ENCODE measurements at regions not wholly inside any gene's neighbourhood (a gene's known extent, or its start where the extent isn't known, plus 50 kb on each side); places are given as distances from the start of the nearest gene placed in this dataset.

GRCh38 chr2:205858881-205859441 is 176.7 kb downstream of the NRP2 start:
- no peaks in the 10 kb centered on the region for H3K36me3 ChIP-seq (ENCODE audit: control insufficient read depth in 2 of 2, insufficient read depth in 2 of 2, low read length in 1 of 2)
- DNase-seq (ENCODE audit: low read depth in 6 of 9, low spot score in 9 of 9), result peak in 1 of 9 donors; percentile 7
- no peaks in the 10 kb centered on the region for H3K27me3 ChIP-seq (ENCODE audit: control insufficient read depth in 2 of 2, insufficient read depth in 1 of 2, low read length in 1 of 2)
- no peak overlapping the region for H3K27ac ChIP-seq (ENCODE audit: low read depth in 1 of 2, low read length in 1 of 2)
- H3K4me3 ChIP-seq (ENCODE audit: low read length in 2 of 2), result no peak overlapping the region
- no peaks in the 10 kb centered on the region for H3K4me1 ChIP-seq (ENCODE audit: control insufficient read depth in 2 of 2, insufficient read depth in 2 of 2, low read length in 2 of 2)
- H3K9me3 ChIP-seq (ENCODE audit: control insufficient read depth in 2 of 2, insufficient read depth in 1 of 2, low read length in 1 of 2), result no peaks in the 10 kb centered on the region
- WGBS, result 91% methylated on average over 16 of the region's 16 CpGs

- H3K27ac ChIP-seq (ENCODE audit: low read depth in 1 of 2, low read length in 1 of 2), result no peak overlapping the region
Observed at GRCh38 chr2:205858275-205858674, 176.0 kb downstream of the NRP2 start.

GRCh38 chr2:205857520-205858237 is 175.4 kb downstream of the NRP2 start:
- Histone ChIP-seq H3K27ac (ENCODE audit: low read depth in 1 of 2, low read length in 1 of 2) (no peak overlapping the region), H3K36me3 (ENCODE audit: control insufficient read depth in 2 of 2, insufficient read depth in 2 of 2, low read length in 1 of 2) (no peaks in the 10 kb centered on the region), H3K27me3 (ENCODE audit: control insufficient read depth in 2 of 2, insufficient read depth in 1 of 2, low read length in 1 of 2) (no peaks in the 10 kb centered on the region), H3K9me3 (ENCODE audit: control insufficient read depth in 2 of 2, insufficient read depth in 1 of 2, low read length in 1 of 2) (no peaks in the 10 kb centered on the region), H3K4me3 (ENCODE audit: low read length in 2 of 2) (no peak overlapping the region), H3K4me1 (ENCODE audit: control insufficient read depth in 2 of 2, insufficient read depth in 2 of 2, low read length in 2 of 2) (no peaks in the 10 kb centered on the region)
- WGBS, result 96% methylated on average over 13 of the region's 13 CpGs
- no peak for DNase-seq (ENCODE audit: low read depth in 6 of 9, low spot score in 9 of 9)

More at GRCh38 chr2:205858275-205858674, 176.0 kb downstream of the NRP2 start:
- no peak for DNase-seq (ENCODE audit: low read depth in 6 of 9, low spot score in 9 of 9)
- H3K27me3 ChIP-seq (ENCODE audit: control insufficient read depth in 2 of 2, insufficient read depth in 1 of 2, low read length in 1 of 2), result no peaks in the 10 kb centered on the region
- WGBS, result 95% methylated on average over 3 of the region's 3 CpGs
- H3K4me1 ChIP-seq (ENCODE audit: control insufficient read depth in 2 of 2, insufficient read depth in 2 of 2, low read length in 2 of 2), result no peaks in the 10 kb centered on the region
- no peaks in the 10 kb centered on the region for H3K9me3 ChIP-seq (ENCODE audit: control insufficient read depth in 2 of 2, insufficient read depth in 1 of 2, low read length in 1 of 2)
- no peaks in the 10 kb centered on the region for H3K36me3 ChIP-seq (ENCODE audit: control insufficient read depth in 2 of 2, insufficient read depth in 2 of 2, low read length in 1 of 2)
- no peak overlapping the region for H3K4me3 ChIP-seq (ENCODE audit: low read length in 2 of 2)

- Histone ChIP-seq H3K27ac (ENCODE audit: low read depth in 1 of 2, low read length in 1 of 2) (no peak overlapping the region), H3K4me3 (ENCODE audit: low read length in 2 of 2) (no peak overlapping the region), H3K27me3 (ENCODE audit: control insufficient read depth in 2 of 2, insufficient read depth in 1 of 2, low read length in 1 of 2) (no peaks in the 10 kb centered on the region), H3K9me3 (ENCODE audit: control insufficient read depth in 2 of 2, insufficient read depth in 1 of 2, low read length in 1 of 2) (no peaks in the 10 kb centered on the region), H3K36me3 (ENCODE audit: control insufficient read depth in 2 of 2, insufficient read depth in 2 of 2, low read length in 1 of 2) (no peaks in the 10 kb centered on the region), H3K4me1 (ENCODE audit: control insufficient read depth in 2 of 2, insufficient read depth in 2 of 2, low read length in 2 of 2) (no peaks in the 10 kb centered on the region)
- no peak for DNase-seq (ENCODE audit: low read depth in 6 of 9, low spot score in 9 of 9)
- WGBS, result 74% methylated on average over 3 of the region's 3 CpGs
Observed at GRCh38 chr2:205852457-205852856, 170.2 kb downstream of the NRP2 start.

GRCh38 chr2:205850611-205851010 is 168.3 kb downstream of the NRP2 start:
- H3K27ac ChIP-seq (ENCODE audit: low read depth in 1 of 2, low read length in 1 of 2), result no peak overlapping the region
- no peaks in the 10 kb centered on the region for H3K36me3 ChIP-seq (ENCODE audit: control insufficient read depth in 2 of 2, insufficient read depth in 2 of 2, low read length in 1 of 2)
- DNase-seq (ENCODE audit: low read depth in 6 of 9, low spot score in 9 of 9), result no peak
- H3K4me1 ChIP-seq (ENCODE audit: control insufficient read depth in 2 of 2, insufficient read depth in 2 of 2, low read length in 2 of 2), result no peaks in the 10 kb centered on the region
- H3K9me3 ChIP-seq (ENCODE audit: control insufficient read depth in 2 of 2, insufficient read depth in 1 of 2, low read length in 1 of 2), result no peaks in the 10 kb centered on the region
- no peaks in the 10 kb centered on the region for H3K27me3 ChIP-seq (ENCODE audit: control insufficient read depth in 2 of 2, insufficient read depth in 1 of 2, low read length in 1 of 2)
- 96% methylated on average over 5 of the region's 5 CpGs for WGBS
- no peak overlapping the region for H3K4me3 ChIP-seq (ENCODE audit: low read length in 2 of 2)

- H3K4me3 ChIP-seq (ENCODE audit: low read length in 2 of 2), result no peak overlapping the region
- H3K27ac ChIP-seq (ENCODE audit: low read depth in 1 of 2, low read length in 1 of 2), result no peak overlapping the region
- 94% methylated on average over 5 of the region's 5 CpGs for WGBS
- no peaks in the 10 kb centered on the region for H3K36me3 ChIP-seq (ENCODE audit: control insufficient read depth in 2 of 2, insufficient read depth in 2 of 2, low read length in 1 of 2)
- H3K9me3 ChIP-seq (ENCODE audit: control insufficient read depth in 2 of 2, insufficient read depth in 1 of 2, low read length in 1 of 2), result no peaks in the 10 kb centered on the region
- H3K27me3 ChIP-seq (ENCODE audit: control insufficient read depth in 2 of 2, insufficient read depth in 1 of 2, low read length in 1 of 2), result no peaks in the 10 kb centered on the region
- DNase-seq (ENCODE audit: low read depth in 6 of 9, low spot score in 9 of 9), result no peak
- no peaks in the 10 kb centered on the region for H3K4me1 ChIP-seq (ENCODE audit: control insufficient read depth in 2 of 2, insufficient read depth in 2 of 2, low read length in 2 of 2)
Observed at GRCh38 chr2:205850132-205850531, 167.8 kb downstream of the NRP2 start.

- H3K27ac ChIP-seq (ENCODE audit: low read depth in 1 of 2, low read length in 1 of 2), result no peak overlapping the region
- no peaks in the 10 kb centered on the region for H3K9me3 ChIP-seq (ENCODE audit: control insufficient read depth in 2 of 2, insufficient read depth in 1 of 2, low read length in 1 of 2)
- no peaks in the 10 kb centered on the region for H3K36me3 ChIP-seq (ENCODE audit: control insufficient read depth in 2 of 2, insufficient read depth in 2 of 2, low read length in 1 of 2)
- 82% methylated on average over 5 of the region's 5 CpGs for WGBS
- H3K4me1 ChIP-seq (ENCODE audit: control insufficient read depth in 2 of 2, insufficient read depth in 2 of 2, low read length in 2 of 2), result no peaks in the 10 kb centered on the region
- no peaks in the 10 kb centered on the region for H3K27me3 ChIP-seq (ENCODE audit: control insufficient read depth in 2 of 2, insufficient read depth in 1 of 2, low read length in 1 of 2)
- DNase-seq (ENCODE audit: low read depth in 6 of 9, low spot score in 9 of 9), result no peak
- H3K4me3 ChIP-seq (ENCODE audit: low read length in 2 of 2), result no peak overlapping the region
Observed at GRCh38 chr2:205849136-205849535, 166.8 kb downstream of the NRP2 start.

GRCh38 chr2:205848601-205849000 is 166.3 kb downstream of the NRP2 start:
- Histone ChIP-seq H3K27me3 (ENCODE audit: control insufficient read depth in 2 of 2, insufficient read depth in 1 of 2, low read length in 1 of 2) (no peaks in the 10 kb centered on the region), H3K36me3 (ENCODE audit: control insufficient read depth in 2 of 2, insufficient read depth in 2 of 2, low read length in 1 of 2) (no peaks in the 10 kb centered on the region), H3K4me1 (ENCODE audit: control insufficient read depth in 2 of 2, insufficient read depth in 2 of 2, low read length in 2 of 2) (no peaks in the 10 kb centered on the region), H3K4me3 (ENCODE audit: low read length in 2 of 2) (no peak overlapping the region), H3K9me3 (ENCODE audit: control insufficient read depth in 2 of 2, insufficient read depth in 1 of 2, low read length in 1 of 2) (no peaks in the 10 kb centered on the region), H3K27ac (ENCODE audit: low read depth in 1 of 2, low read length in 1 of 2) (no peak overlapping the region)
- no peak for DNase-seq (ENCODE audit: low read depth in 6 of 9, low spot score in 9 of 9)
- WGBS, result 77% methylated on average over 4 of the region's 4 CpGs

Data from thymus (tissue), 11 donors.